ENCODE measurements at regions not wholly inside any gene's neighbourhood (a gene's known extent, or its start where the extent isn't known, plus 50 kb on each side); places are given as distances from the start of the nearest gene placed in this dataset.

- TF ChIP-seq POLR2AphosphoS5 (IDR thresholded peaks at IDR 0.05) (no peak), CTCF (IDR thresholded peaks at IDR 0.05) (no peak), EP300 (IDR thresholded peaks at IDR 0.05) (no peak), POLR2A (IDR thresholded peaks at IDR 0.05; ENCODE audit: low read depth) (no peak)
Observed at GRCh38 chr15:70208332-70208731, 110.6 kb upstream of the TLE3 start.
